BJ (cell line): ENCODE measurements at regions not wholly inside any gene's neighbourhood (a gene's known extent, or its start where the extent isn't known, plus 50 kb on each side); places are given as distances from the start of the nearest gene placed in this dataset.

Experiments used
- CTCF ChIA-PET: fragments of 350-600 bp; formaldehyde crosslinking; extraction: SDS; loops from one replicate; lab custom pipeline; 2021; ENCODE audit warnings: antibody characterized with exemption, inconsistent platforms; lab: Yijun Ruan, JAX
- POLR2A ChIA-PET: fragments of 300-600 bp; sonication (Branson Sonifier 250); formaldehyde crosslinking; extraction: SDS; loops from one replicate; lab custom pipeline; 2021; ENCODE audit warnings: antibody characterized with exemption; lab: Charles Lee
- DNase-seq: peaks from one replicate; pipeline ENCODE4 v3.0.0-alpha.2; 2011; ENCODE audit warnings: low read depth
- H3K27me3 ChIP-seq: 2 replicates; pipeline ENCODE4 v1.6.0; 2011; ENCODE audit warnings: low read length; ENCODE audit not compliant: control insufficient read depth, insufficient read depth
- H3K36me3 ChIP-seq: 2 replicates; pipeline ENCODE4 v1.5.1; 2011; ENCODE audit warnings: low read length; ENCODE audit not compliant: control insufficient read depth, insufficient read depth
- H3K4me3 ChIP-seq: 2 replicates; pipeline ENCODE4 v1.5.1; 2011; ENCODE audit warnings: low read depth, mild to moderate bottlenecking, control low read depth, low read length
- TF ChIP-seq, protein P1 (sequence below): IDR thresholded peaks from 2 replicates; pipeline ENCODE4 v1.5.1; 2011; ENCODE audit warnings: low read depth, mild to moderate bottlenecking, control low read depth, inconsistent platforms, low read length, moderate library complexity; ENCODE audit not compliant: insufficient read depth

DNA sequence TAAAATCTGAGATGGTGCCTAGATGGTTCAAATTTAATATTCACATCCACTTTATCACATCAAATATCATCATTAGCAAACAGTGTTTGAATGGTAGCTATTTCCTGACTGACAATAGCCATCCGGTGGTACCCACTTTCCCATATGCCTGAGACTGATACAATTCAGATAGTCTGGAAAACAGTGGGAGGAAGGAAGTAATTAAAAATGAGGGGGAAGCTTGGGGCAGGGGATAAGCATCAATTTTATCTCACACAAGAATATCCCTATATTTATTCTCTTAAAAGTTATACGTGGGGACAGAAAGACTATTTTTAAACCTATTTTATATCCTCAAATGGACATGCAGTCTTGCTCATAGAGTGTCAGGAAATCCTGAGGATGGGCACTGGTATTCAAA is 122.5 kb upstream of the GAP43 start:
- CTCF ChIA-PET: interaction anchor here (1.2 kb wide), 1 partner anchor 9 kb away, joined by 3 read pairs; no protein-coding TSS in a partner anchor
- H3K4me3 ChIP-seq: no peak overlapping the region
- POLR2A ChIA-PET: no interaction called here

DNA sequence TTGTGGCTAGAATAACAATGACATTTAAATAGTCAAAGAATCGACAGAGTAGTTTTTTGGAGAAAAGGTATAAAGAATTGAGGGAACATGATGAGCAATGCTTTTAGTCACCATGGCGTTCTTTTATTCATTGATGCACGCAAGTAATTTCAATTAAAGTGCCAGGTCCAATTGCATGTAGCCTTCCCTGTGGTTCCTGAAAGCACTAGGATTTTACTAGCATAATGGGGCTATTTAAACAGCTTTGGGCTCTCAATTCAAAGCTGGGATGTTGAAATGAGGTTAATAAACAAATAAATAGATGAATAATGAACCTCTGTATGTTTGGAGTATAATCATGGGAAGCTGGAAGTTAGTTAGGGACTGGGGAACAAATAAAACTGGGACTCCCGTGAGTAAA is 121.2 kb upstream of the GAP43 start:
- Histone ChIP-seq H3K27me3 (no peaks in the 10 kb centered on the region), H3K36me3 (no peaks in the 10 kb centered on the region), H3K4me3 (no peak overlapping the region)
- no peak for DNase-seq
- CTCF ChIA-PET: no interaction called here
- POLR2A ChIA-PET: no interaction called here
- TF ChIP-seq, protein P1, sequence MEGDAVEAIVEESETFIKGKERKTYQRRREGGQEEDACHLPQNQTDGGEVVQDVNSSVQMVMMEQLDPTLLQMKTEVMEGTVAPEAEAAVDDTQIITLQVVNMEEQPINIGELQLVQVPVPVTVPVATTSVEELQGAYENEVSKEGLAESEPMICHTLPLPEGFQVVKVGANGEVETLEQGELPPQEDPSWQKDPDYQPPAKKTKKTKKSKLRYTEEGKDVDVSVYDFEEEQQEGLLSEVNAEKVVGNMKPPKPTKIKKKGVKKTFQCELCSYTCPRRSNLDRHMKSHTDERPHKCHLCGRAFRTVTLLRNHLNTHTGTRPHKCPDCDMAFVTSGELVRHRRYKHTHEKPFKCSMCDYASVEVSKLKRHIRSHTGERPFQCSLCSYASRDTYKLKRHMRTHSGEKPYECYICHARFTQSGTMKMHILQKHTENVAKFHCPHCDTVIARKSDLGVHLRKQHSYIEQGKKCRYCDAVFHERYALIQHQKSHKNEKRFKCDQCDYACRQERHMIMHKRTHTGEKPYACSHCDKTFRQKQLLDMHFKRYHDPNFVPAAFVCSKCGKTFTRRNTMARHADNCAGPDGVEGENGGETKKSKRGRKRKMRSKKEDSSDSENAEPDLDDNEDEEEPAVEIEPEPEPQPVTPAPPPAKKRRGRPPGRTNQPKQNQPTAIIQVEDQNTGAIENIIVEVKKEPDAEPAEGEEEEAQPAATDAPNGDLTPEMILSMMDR: no peak

More for the DNA sequence above, 122.5 kb upstream of the GAP43 start:
- Histone ChIP-seq H3K36me3 (no peaks in the 10 kb centered on the region), H3K27me3 (no peaks in the 10 kb centered on the region)
- no peak for DNase-seq
- TF ChIP-seq, protein P1: no peak

DNA sequence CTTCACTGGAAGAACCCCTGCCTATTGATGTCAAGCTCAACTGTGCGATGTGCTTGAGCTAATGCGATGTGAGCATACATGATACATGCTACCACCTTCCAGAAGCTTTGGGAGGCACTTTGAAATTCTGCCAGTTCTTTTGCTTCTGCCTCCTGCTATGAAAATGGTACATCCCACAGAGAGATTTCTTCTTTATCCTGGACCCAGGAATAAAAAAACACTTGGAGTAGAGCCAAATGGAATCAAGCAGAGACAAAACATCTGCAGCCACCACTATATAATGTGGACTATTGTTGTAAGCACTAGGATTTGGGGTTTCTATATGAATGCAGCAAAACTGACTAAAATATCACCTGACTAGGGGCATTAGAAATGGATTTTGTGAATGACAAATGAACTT is 119.9 kb upstream of the GAP43 start:
- Histone ChIP-seq H3K4me3 (no peak overlapping the region), H3K36me3 (no peaks in the 10 kb centered on the region), H3K27me3 (no peaks in the 10 kb centered on the region)
- CTCF ChIA-PET: no interaction called here
- POLR2A ChIA-PET: no interaction called here
- DNase-seq: no peak
- TF ChIP-seq, protein P1: no peak

DNA sequence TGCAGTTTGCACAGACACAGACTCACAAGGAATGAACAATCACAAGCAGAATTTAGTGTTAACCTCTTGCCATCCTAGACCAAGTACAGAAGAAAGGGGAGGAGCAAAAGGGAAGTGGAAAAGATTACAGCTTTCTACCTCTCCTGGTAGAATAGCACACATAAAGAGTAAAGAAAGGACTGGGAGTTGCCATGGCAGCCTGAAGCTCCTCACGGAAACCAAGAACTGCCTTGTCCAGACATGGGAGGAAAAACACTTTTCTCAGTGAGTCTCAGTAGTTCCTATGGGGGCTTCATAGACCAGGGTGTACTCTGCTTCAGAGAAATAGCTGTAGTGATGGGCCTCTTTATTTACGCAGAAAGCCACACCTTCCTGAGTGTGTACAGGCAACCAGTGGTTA is 114.7 kb upstream of the GAP43 start:
- DNase-seq: no peak
- TF ChIP-seq, protein P1: no peak
- no peaks in the 10 kb centered on the region for H3K36me3 ChIP-seq
- no peak overlapping the region for H3K4me3 ChIP-seq
- H3K27me3 ChIP-seq: no peaks in the 10 kb centered on the region; the same call in 1 of the 2 replicates
- ChIA-PET CTCF (no interaction called here), POLR2A (no interaction called here)

DNA sequence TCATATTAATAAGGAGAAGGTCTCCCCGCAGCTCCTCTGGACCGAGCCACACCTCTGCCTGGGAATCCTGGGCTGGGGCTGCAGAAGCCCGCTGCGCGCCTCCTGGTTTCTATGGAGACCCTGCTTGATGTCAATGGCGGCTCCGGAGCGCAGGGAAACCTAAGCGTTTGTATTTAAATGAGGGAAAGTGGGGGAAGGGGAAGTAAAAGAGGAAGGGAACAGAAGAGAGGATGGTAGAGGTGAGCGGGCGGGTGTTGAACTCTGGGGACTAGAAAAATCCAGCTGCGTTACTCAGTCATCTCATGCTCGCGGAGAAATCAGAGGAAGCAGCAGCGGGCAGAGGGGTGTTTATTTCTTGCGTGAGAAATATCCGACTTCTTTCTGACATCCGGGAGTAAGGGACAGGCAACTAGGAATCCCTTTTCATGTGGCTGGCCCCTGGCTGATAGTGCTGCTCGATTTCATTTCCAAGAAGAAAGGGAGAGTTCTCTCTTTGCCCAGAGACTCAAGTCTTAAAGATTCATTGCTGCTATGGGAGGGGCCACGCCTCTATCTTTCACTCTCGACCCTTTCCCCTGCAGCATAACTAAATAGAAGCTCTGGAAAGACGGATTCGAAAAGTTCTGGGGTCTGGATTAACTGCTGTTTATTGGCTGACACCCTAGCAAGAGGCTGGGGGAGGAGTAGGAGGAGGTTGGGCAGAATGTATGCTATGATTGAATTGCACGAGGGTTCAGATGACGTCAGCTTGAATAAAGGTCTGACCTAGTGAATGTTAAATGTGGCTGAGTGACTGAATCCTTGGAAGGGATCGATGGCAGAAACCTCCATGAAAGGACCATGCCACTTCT is 110.5 kb upstream of the GAP43 start:
- POLR2A ChIA-PET: no interaction called here

More for the DNA sequence above, 110.5 kb upstream of the GAP43 start:
- Histone ChIP-seq H3K27me3 (no peaks in the 10 kb centered on the region; the same call in 1 of the 2 replicates), H3K4me3 (peak overlapping the region; percentile 37), H3K36me3 (no peaks in the 10 kb centered on the region)
- CTCF ChIA-PET: no interaction called here
- no peak for DNase-seq
- TF ChIP-seq, protein P1: no peak
